HG03378 (cell line): ENCODE measurements at regions not wholly inside any gene's neighbourhood (a gene's known extent, or its start where the extent isn't known, plus 50 kb on each side); places are given as distances from the start of the nearest gene placed in this dataset.

Source experiments
- ATAC-seq: cut with Tn5 transposase; IDR thresholded peaks from one replicate; pipeline ENCODE4 v1.9.1; 2021; ENCODE audit warnings: mild to moderate bottlenecking, moderate library complexity; ENCODE audit not compliant: unreplicated experiment

- no peak for ATAC-seq
Observed at GRCh38 chr16:73505577-73505976, 457.6 kb upstream of the ZFHX3 start.

- ATAC-seq: no peak
Observed at GRCh38 chr16:73504591-73505575, 457.0 kb upstream of the ZFHX3 start.

- ATAC-seq: no peak
Observed at GRCh38 chr16:73503093-73503492, 455.2 kb upstream of the ZFHX3 start.

GRCh38 chr16:73499276-73499675 is 451.3 kb upstream of the ZFHX3 start:
- no peak for ATAC-seq

- no peak for ATAC-seq
Observed at GRCh38 chr16:73485880-73486279, 438.0 kb upstream of the ZFHX3 start.

GRCh38 chr16:73483934-73484711 is 436.2 kb upstream of the ZFHX3 start:
- ATAC-seq: no peak

- ATAC-seq: no peak
Observed at GRCh38 chr16:73483076-73483791, 435.3 kb upstream of the ZFHX3 start.

GRCh38 chr16:73482310-73482709 is 434.4 kb upstream of the ZFHX3 start:
- ATAC-seq: no peak

- ATAC-seq: no peak
Observed at GRCh38 chr16:73480381-73480780, 432.5 kb upstream of the ZFHX3 start.

- ATAC-seq: no peak
Observed at GRCh38 chr16:73473713-73474112, 425.8 kb upstream of the ZFHX3 start.

GRCh38 chr16:73464834-73465233 is 416.9 kb upstream of the ZFHX3 start:
- no peak for ATAC-seq

GRCh38 chr16:73459586-73459985 is 411.7 kb upstream of the ZFHX3 start:
- ATAC-seq: no peak

- ATAC-seq: no peak
Observed at GRCh38 chr16:73457851-73458250, 409.9 kb upstream of the ZFHX3 start.

- ATAC-seq: no peak
Observed at GRCh38 chr16:73448970-73449369, 401.0 kb upstream of the ZFHX3 start.

GRCh38 chr16:73447846-73448245 is 399.9 kb upstream of the ZFHX3 start:
- no peak for ATAC-seq

GRCh38 chr16:73434621-73435020 is 386.7 kb upstream of the ZFHX3 start:
- ATAC-seq: no peak

- no peak for ATAC-seq
Observed at GRCh38 chr16:73433731-73434307, 385.9 kb upstream of the ZFHX3 start.

- ATAC-seq: no peak
Observed at GRCh38 chr16:73432850-73433730, 385.2 kb upstream of the ZFHX3 start.

- ATAC-seq: no peak
Observed at GRCh38 chr16:73430138-73430537, 382.2 kb upstream of the ZFHX3 start.

GRCh38 chr16:73428121-73428520 is 380.2 kb upstream of the ZFHX3 start:
- no peak for ATAC-seq
